Fibroblast of upper back skin (primary cell): ENCODE measurements at regions not wholly inside any gene's neighbourhood (a gene's known extent, or its start where the extent isn't known, plus 50 kb on each side); places are given as distances from the start of the nearest gene placed in this dataset.
A peak's percentile ranks its signal among the peaks of the same experiment; 100 is the strongest.

Experiments
- DNase-seq: peaks from one replicate; pipeline ENCODE4 v3.0.0-alpha.2; 2013

GRCh38 chr10:89887830-89888229, 186.4 kb downstream of the KIF20B start:
- DNase-seq, result no peak

DNA sequence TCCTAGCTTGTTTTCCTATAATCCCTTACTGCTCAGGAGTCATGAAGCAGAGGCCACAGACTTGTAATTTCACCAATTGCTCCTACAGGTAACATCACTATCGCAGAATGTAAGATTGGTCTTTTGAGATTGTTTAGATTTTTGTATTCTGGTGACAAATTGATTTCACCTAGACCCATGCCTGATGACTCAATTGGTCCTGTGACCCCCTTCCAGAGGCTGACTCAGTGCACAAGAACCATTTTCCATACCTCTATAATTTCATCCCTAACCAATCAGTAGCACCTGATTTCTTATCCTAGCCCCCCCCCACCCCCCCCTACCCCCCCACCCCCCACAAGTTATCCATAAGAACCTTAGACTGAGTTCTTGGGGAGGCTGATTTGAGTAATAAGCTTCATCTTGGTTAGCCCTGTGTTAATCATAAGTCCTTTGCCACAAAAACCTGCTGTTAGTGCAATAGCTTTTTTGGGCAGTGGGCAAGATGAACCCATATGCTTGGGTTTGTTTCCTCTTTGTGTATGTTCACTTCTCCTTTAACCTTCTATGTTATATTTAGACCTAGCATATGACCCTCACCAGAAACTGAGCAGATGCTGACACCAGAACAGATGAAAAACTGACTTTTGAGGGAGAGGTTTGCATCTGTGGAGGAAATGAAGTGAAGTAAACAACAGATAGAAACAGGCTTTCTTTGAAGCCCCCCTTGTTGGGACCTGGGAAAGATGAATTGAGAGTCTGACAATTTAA, 187.1 kb downstream of the KIF20B start:
- DNase-seq, result no peak

DNA sequence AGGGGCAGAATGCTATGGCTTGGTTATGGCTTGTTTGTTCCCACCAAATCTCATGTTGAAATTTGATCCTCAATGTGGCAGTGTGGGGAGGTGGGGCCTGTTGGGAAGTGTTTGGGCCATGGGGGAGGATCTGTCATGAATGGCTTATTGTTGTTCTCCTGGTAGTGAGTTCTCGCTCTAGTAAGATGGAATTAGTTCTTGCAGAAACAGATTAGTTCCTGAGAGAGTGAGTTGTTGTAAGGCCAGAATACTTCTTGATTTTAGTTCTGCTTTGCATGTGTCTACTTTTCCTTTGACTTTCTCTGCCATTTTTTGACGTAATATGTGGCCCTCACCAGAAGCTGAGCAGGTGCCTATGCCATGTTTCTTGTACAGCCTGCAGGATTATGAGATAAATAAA, 188.2 kb downstream of the KIF20B start:
- DNase-seq, result no peak

DNA sequence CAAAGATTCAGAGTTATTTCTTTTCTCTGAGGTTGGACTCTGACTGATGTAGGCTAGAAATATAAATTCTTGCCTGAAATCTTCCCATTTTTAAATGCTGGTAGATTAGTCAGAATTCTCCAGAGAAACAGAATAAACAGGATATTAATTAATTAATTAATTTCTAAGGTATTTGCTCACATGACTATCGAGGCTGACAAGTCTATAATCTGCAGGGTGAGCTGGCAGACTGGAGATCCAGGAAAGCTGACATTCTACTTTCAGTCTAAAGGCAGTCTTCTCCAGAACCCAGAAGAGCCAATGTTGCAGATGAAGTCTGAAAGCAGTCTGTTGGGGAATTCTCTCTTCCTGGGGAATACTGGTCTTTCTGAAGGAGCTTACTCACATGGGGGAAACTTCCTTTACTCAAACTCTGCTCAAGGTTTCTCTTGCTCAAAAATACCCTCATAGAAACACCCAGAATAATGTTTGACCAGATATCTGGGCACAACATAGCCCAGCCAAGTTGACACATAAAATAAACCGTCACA, 189.7 kb downstream of the KIF20B start:
- DNase-seq, result no peak

DNA sequence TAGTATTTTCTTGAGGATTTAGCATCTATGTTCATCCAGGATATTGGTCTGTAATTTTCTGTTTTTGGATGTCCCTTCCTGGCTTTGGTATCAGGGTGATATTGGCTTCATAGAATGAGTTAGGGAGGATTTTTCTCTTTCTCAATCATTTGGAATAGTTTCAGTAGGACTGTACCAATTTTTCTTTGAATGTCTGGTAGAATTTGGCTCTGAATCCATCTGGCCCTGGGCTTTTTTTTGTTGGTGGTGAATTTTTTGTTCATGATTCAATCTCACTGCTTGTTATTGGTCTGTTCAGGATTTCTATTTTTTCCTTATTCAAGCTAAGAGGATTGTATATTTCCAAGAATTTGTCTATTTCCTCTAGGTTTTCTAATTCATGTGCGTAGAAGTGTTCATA, 192.7 kb downstream of the KIF20B start:
- DNase-seq, result peak; percentile 18

GRCh38 chr10:89900554-89900953, 199.2 kb downstream of the KIF20B start:
- DNase-seq, result no peak

DNA sequence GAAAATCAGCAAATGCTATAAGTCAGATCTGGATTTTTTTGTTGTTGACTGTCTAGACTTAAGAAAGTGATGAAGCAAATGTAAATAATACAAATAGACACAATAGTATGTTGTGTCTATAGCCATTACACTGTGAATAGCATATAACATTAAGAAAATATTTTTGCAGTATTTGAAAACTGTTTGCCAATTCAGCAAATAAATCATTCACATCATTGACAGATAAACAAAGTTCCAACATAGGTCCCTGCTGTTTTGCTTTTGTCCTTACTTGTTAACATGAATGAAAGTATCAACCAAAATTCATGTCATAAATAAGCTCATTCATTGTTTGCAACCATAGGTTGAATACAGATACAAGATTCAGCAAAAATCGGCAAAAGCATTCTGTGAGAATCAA, 200.5 kb downstream of the KIF20B start:
- DNase-seq, result no peak

- DNase-seq, result peak; percentile 30
Measured at GRCh38 chr10:89904755-89905154, 203.4 kb downstream of the KIF20B start.

DNA sequence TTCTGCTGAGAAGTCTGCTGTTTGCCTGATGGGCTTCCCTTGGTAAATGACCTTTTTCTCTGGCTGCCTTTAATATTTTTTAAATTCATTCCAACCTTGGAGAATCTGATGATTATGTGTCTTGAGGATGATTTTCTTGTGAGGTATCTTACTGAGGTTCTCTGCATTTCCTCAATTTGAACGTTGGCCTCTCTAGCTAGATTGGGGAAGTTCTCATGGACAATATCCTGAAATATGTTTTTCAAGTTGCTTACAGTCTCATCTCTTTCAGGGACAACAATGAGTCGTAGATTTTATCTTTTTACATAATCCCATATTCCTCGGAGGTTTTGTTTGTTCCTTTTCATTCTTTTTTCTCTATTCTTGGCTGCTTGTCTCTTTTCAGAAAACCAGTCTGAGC, 208.4 kb downstream of the KIF20B start:
- no peak for DNase-seq

DNA sequence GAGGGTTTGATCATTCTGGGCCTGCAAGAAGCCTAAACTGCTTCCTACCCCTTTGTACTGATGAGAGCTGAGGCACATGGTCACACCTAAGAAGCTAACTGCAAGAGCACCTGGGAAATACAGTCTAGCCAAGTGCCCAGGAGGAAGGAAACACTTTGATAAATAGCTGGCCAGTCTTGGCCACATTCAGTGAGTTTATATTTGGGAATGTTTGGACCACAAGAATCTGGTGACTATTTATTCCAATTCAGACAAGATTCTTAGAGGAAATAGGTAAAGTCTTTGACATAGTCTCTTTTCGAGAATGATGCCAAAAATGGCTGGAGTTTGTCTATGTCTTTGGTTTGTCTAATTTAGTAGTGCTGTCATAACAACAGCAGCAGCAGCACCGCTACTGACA, 213.6 kb downstream of the KIF20B start:
- peak; percentile 9 for DNase-seq

DNA sequence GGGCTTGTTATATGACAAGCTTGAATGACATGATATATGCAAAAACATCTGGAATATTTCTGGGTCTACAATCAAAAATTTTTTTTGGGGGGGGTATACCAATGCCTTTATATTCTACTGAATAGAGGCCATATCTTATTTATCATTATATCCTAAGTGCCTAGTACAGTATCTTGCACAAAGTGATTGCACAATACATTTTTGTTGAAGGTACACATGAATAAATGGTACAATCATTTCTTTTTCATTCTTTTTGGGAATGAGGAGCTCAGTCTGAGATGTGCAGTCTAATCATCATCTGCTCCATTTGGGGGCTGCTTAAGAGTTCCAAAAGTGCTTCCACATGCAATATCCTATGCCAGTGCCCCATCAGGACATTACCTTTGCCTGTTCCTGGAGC, 214.6 kb downstream of the KIF20B start:
- no peak for DNase-seq

- DNase-seq, result peak; percentile 23
Measured at GRCh38 chr10:89916468-89917215, 215.3 kb downstream of the KIF20B start.

GRCh38 chr10:89921403-89921802, 220.0 kb downstream of the KIF20B start:
- DNase-seq, result peak; percentile 26

GRCh38 chr10:89923661-89924060, 222.3 kb downstream of the KIF20B start:
- DNase-seq, result no peak

GRCh38 chr10:89924261-89924660, 222.9 kb downstream of the KIF20B start:
- DNase-seq, result no peak

GRCh38 chr10:89926736-89927135, 225.3 kb downstream of the KIF20B start:
- peak; percentile 17 for DNase-seq

DNA sequence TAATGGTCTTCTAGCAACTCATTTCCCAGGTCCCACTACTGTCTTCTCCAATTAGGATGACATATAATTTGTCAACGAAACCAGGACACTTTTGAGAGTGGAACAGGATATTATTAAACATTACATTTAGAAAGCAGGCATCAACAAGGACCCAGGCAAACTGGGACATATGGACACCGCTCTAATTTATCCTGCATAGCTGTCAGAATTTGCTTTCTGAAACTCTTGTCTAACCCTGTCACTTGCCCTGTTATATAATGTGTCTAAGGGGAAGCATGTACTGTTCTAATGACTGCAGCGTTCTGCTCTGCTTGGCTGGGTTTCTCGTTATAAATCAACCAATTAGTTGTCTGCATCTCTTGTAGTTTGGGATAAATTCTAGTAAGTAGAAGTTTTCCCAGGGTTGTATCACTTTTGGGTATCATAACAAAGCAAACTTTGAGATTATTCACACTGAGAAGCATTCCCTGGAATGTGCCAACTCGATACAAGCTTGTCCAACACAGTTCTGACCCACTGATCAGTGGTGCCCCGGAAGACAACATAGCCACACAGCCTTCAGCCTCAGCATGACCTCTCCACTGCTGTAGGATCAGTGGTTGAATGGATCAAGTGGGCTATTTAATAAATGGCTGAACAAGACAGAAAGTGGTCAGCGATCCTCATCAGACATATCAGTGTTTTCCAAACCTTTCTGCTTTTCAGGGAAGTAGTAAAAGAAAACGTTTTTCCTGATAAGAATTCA, 228.1 kb downstream of the KIF20B start:
- no peak for DNase-seq

DNA sequence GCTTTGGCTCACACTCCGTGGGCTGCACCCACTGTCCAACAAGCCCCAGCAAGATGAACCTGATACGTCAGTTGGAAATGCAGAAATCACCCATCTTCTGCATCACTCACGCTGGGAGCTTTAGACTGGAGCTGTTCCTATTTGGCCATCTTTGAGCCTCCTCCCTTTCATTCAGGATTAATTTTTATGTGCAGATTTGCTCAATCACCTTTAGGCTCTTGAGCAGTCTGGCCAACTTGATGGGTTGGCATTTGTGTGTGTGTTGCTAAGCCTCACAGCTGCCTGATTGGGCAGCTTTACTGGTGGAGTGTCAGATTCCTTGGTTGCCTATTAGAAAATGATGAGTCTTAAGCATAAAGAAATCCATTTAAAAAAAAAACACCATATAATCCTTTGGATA, 236.1 kb downstream of the KIF20B start:
- no peak for DNase-seq

- no peak for DNase-seq
Measured at GRCh38 chr10:89940076-89940475, 238.7 kb downstream of the KIF20B start.

- DNase-seq, result no peak
Measured at GRCh38 chr10:89942217-89942616, 240.8 kb downstream of the KIF20B start.

GRCh38 chr10:89944138-89944537, 242.7 kb downstream of the KIF20B start:
- DNase-seq, result no peak

- no peak for DNase-seq
Measured at GRCh38 chr10:89946106-89946505, 244.7 kb downstream of the KIF20B start.

GRCh38 chr10:89949496-89949895, 248.1 kb downstream of the KIF20B start:
- no peak for DNase-seq

DNA sequence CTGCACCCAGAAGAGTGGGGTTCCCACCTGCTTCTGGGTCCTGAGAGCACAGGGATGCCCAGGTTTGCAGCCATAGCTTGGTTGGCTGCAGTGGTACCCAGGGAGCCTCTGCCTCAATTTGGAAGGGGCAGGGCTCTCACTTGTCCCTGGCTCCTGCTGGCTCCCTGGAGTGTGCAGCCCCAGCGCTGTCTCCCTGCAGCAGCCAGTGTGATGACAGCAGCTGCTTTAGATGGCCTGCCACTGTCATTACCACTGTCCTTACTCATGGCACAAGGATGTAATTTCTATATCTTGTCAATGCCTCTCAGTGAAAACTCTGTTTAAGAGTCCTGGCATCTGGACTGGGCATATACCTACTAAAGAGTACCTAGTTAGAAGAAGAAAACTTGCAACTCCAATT, 250.9 kb downstream of the KIF20B start:
- no peak for DNase-seq
